ENCODE measurements at regions not wholly inside any gene's neighbourhood (a gene's known extent, or its start where the extent isn't known, plus 50 kb on each side); places are given as distances from the start of the nearest gene placed in this dataset.

DNA sequence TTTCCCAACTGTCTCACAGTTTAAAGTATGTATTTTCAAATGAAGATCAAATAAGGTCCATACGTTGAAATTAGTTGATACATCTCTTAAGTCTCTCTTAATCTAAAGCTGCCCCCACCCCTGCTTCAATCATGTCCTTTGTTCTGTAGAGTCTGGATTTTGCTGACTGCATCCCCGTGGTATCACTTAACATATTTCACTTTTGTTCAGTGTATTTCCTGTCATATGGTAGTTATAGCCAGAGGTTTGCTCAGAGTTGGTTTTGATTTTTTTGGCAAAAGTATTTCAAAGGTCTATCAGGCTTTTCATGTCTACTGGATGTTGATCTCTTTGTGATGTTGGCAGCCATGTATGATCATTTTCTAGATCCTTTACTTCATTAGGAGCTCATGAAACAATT lies 54.4 kb upstream of the ARID5B start:
- TF ChIP-seq, protein P1, sequence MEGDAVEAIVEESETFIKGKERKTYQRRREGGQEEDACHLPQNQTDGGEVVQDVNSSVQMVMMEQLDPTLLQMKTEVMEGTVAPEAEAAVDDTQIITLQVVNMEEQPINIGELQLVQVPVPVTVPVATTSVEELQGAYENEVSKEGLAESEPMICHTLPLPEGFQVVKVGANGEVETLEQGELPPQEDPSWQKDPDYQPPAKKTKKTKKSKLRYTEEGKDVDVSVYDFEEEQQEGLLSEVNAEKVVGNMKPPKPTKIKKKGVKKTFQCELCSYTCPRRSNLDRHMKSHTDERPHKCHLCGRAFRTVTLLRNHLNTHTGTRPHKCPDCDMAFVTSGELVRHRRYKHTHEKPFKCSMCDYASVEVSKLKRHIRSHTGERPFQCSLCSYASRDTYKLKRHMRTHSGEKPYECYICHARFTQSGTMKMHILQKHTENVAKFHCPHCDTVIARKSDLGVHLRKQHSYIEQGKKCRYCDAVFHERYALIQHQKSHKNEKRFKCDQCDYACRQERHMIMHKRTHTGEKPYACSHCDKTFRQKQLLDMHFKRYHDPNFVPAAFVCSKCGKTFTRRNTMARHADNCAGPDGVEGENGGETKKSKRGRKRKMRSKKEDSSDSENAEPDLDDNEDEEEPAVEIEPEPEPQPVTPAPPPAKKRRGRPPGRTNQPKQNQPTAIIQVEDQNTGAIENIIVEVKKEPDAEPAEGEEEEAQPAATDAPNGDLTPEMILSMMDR (IDR thresholded peaks at IDR 0.05), result no peak
- TF ChIP-seq POLR2A (IDR thresholded peaks at IDR 0.05), result no peak
- TF ChIP-seq EP300 (IDR thresholded peaks at IDR 0.05), result no peak
